GM12874 (cell line): ENCODE measurements at regions not wholly inside any gene's neighbourhood (a gene's known extent, or its start where the extent isn't known, plus 50 kb on each side); places are given as distances from the start of the nearest gene placed in this dataset.

Experiments
- CTCF ChIP-seq: IDR thresholded peaks from 2 replicates; pipeline ENCODE4 v1.5.1; 2011; ENCODE audit warnings: low read depth, mild to moderate bottlenecking, control low read depth, low read length, moderate library complexity; ENCODE audit not compliant: insufficient read depth

GRCh38 chr16:66030036-66030435, 336.5 kb upstream of the CDH5 start:
- TF ChIP-seq CTCF = no peak

GRCh38 chr16:66028510-66029216, 337.8 kb upstream of the CDH5 start:
- no peak for TF ChIP-seq CTCF

GRCh38 chr16:66026787-66027330, 339.6 kb upstream of the CDH5 start:
- no peak for TF ChIP-seq CTCF

- no peak for TF ChIP-seq CTCF
Measured at GRCh38 chr16:66026211-66026610, 340.3 kb upstream of the CDH5 start.

GRCh38 chr16:66025751-66026150, 340.7 kb upstream of the CDH5 start:
- TF ChIP-seq CTCF = no peak

GRCh38 chr16:66023481-66023880, 343.0 kb upstream of the CDH5 start:
- TF ChIP-seq CTCF = no peak

- TF ChIP-seq CTCF = no peak
Measured at GRCh38 chr16:66020642-66021041, 345.8 kb upstream of the CDH5 start.

GRCh38 chr16:66020046-66020445, 346.4 kb upstream of the CDH5 start:
- TF ChIP-seq CTCF = no peak
